Endometrium (tissue), 2 donors: ENCODE measurements at regions not wholly inside any gene's neighbourhood (a gene's known extent, or its start where the extent isn't known, plus 50 kb on each side); places are given as distances from the start of the nearest gene placed in this dataset.
"Not testable (repeated sequence)": the region's sequence is repeated elsewhere in the genome, so short reads cannot be mapped to it uniquely, and the experiment has no call there.

ENCODE experiments used
- FAIRE-seq: peaks from 2 replicates; lab custom pipeline; 2012; peaks lifted over from hg19 to GRCh38; lab: Jason Lieb, UNC
- donor health status: control.
- donor health status: control.

DNA sequence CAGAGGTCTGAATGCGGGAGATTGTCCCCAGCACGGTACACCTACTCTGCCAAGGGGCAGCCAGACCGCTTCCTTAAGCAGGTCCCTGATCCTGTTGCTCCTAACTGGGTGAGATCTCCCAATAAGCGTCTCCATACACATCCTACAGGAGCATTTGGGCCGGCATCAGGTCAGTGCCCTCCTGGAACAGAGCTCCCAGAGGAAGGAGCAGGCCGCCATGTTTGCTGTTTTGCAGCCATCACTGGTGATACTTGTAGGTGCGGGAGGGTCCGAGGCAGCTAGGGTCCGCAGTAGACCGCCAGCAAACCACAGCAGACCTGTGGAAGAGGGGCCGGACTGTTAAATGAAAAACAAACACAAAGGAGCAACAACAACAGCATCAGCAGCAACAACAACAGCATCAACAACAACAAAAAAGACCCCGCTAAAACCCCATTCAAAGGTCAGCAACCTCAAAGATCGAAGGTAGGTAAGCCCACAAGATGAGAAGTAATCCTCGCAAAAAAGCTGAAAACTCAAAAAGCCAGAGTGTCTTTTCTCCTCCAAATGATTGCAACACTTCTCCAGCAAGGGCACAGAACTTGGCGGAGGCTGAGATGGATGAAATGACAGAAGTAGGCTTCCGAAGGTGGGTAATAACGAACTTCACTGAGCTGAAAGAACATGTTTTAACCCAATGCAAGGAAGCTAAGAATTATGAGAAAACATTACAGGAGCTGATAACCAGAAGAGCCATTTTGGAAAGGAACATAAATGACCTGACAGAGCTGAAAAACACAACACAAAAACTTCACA lies 79.0 kb upstream of the CDH7 start:
- no peak for FAIRE-seq

DNA sequence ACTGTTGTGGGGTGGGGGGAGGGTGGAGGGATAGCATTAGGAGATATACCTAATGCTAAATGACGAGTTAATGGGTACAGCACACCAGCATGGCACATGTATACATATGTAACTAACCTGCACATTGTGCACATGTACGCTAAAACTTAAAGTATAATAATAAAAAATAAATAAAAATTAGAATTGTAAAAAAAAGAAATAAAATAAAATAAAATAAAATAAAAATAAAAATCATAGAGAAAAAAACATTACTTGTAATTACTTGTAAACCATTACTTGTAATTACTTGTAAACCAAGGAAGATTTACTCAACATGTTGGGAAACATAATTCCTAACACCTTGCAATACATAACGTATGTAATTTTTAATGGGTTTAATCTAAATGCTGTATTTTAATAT lies 80.7 kb upstream of the CDH7 start:
- peak; percentile 72 for FAIRE-seq

DNA sequence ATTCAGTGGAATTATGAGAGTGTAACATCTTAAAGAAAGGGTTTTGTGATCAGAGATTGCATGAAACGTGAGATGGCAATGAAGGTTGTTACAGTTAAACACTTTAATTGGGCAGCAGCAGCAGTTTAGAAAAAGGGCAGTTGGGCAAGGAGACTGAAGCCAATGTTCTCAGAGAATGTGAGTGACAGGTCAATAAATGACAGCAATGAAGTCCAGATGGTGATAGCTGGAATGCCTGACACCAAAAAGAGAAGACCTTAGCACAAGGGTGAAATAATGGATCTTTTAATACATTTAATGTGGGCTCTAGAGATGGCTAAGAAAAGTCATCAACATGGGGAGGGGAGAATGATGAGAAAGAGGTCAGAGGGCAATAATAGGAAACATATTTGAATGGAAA lies 89.4 kb upstream of the CDH7 start:
- no peak for FAIRE-seq

DNA sequence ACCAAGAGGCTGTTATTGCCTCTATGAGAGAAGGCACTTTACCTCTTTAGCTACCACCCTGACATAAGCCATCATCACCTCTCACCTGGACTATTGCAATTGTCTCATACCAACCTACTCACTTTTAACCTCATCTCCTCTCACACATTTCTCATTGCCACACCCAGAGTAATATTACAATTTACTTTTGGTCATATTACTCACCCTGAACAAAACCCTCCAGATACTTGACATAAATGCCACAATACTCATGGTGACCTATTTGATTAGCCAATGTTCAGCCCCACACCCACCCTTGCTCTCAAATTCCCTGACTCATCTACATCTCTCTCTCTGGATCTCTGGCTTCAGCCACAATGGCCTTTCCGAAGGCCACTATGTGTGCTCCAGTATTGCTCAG lies 90.9 kb upstream of the CDH7 start:
- FAIRE-seq: no peak

DNA sequence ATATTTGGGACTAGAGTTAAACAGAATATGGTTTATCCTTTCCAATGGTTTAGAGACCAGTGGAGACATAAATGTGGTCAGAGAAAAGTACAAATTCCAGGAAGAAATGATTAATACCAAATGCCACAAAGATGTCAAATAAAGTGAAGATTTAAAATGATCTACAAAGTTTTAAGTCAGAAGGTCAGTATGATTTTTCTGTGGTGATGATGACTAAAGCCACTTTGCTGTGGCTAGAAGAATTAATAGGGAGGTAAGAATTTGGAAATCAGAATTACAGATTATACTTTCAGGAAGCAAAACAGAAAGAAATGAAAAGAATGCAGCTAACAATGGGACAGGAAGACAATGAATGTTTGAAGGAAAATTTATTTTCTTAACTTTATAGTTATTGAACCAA lies 91.5 kb upstream of the CDH7 start:
- no peak for FAIRE-seq

DNA sequence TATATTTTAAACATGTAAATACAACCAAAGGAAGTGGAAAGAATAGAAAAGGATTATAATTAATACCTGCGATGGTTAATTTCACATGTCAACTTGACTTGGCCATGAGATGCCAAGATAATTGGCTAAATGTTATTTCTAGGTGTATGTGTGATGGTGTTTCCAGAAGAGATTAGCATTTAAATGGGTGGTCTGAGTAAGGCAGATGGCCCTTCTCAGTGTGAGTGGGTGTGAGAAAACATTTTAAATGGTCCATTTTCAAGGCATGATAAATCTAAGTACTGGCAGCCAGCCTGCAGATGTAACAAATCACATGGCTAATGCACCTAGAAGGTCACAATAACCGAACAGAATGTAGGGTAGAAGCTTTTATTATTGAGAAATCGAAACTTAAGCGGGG lies 99.6 kb upstream of the CDH7 start:
- FAIRE-seq: no peak

DNA sequence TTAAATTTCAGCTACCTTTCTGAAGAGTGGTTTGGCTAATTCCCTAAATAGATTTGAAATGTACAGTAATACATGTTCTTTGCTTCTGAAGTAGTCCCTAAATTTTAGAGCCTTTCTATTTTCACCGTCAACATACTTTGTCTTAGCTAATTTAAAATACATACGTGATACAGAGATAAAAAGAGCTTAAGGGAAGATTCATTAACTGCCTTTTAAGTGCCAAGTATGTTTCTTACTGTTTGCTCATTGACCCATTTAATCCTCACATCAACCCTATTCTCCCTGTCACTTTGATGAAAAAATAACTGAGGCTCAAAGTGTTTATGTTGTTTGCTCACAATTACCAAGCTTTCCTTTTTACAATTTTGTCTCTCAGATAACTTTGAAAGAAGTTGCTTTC lies 118.6 kb upstream of the CDH7 start:
- FAIRE-seq: no peak

DNA sequence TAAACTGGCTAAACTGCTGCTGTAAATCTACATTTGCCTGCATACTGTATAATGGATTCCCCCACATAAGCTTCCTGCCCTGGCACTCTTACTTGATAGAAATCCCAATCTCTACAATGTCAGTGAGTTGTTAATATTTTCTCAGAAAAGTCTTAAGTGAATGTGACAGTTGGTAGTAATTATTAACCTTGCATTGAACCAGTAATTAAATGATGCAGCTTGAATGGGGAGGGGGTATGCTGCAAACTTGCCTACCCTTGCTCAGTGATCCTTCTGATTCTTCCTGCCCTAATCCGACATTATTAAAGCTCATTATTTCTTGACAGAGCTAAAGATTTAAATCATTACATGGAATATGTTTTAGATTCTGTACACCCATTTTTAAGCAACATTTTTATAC lies 119.0 kb upstream of the CDH7 start:
- FAIRE-seq: no peak

DNA sequence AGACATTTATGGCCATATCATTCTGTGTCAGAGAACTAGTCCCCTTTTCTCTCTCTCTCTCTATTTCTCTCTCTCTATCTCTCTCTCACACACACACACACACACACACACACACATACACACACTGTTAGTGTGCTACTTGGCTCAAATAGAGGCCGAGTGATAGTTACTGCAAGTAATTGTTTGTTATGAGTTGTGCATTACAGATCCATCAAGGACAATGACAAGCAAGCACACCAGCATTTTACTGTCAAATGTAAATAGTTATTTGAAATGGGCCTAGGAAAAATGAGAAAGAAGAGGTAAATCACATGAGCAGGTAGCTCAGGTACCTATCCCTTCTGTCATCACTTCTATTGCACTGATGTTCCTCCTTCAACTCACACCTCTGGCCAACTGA lies 122.4 kb upstream of the CDH7 start:
- no peak for FAIRE-seq

DNA sequence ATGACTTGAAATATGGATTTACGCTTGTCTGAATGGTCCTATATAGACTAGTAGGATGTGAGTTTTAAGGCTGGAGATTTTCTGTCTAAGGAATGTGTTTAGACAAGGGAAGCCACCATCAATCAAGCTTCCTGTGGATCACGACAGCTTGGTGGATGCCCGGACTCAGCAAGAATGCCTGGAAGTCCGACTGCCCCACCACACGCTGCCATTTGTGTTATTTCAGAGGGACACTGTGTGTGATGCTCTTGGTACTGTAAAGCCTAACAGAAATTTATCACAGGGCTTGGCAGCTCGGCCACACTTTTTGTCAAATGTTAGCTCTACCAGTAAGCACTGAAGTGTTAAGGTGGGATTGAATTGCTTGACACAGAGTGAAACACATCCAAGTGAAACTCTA lies 127.1 kb upstream of the CDH7 start:
- FAIRE-seq: no peak

DNA sequence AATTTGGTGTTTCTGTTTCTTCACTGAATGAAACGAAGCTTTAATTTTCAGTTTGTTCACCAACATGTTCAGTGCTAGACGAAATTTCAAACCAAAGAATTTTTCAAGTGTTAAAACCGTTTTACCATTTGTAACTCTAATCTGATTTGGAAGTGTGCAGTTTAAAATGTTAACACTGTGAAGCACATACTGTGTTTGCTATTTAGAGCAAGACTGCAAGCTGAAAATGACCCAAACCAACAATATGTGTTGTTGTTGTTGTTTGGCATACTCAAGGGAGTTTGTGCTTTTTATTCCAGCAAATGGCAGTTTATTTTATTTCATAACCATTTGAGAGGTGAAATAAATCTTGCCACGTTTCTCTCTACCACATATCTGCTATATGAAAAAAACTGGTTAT lies 128.4 kb upstream of the CDH7 start:
- no peak for FAIRE-seq

DNA sequence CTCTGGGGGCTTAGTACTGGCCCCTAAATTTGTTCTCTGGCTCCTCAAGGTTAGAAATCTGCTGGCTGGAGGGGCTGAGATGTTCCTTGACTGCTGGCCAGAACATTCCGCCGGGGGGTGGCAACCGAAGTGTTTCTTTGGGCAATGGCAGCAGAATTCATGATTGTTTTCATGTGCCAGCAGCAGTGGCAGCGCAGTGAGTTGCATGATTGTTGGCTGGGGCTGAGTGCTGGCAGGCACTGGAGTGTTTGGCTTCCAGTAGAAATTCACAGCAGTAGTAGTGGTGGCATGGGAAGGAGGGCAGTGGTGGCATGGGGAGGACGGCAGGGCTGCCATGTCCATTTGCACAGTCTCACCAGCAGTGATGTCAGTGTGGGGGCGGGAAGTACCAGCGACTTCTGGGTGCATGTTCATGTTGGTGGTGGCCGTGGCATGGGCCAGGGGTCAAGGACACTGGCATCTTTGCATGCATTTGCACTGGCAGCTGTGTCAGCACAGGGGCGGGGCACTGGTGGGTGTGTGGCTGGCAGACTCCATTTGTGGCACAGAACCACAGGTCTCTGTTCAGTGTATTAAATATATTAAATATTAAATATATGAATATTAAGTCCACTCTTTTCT lies 130.6 kb upstream of the CDH7 start:
- FAIRE-seq: no peak

DNA sequence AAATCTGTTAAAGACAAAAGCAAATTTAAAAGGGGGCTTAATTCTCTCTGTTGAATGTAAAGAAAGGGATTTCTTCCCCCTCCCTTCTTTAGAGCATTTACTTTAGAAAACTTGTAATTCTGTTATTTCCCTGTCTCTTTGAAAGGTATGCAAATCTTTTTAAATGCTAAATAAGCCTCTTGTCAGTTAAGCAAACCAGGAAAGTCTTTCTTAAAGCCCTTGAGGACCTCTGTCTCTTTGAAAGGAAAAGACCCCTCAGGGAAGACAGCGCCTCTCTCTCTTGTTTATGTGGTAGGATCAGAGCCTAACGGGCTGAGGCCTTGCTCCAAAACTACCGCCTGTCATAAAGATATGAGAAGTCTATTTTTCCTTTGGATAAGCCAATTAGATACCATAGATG lies 139.9 kb upstream of the CDH7 start:
- FAIRE-seq: no peak

DNA sequence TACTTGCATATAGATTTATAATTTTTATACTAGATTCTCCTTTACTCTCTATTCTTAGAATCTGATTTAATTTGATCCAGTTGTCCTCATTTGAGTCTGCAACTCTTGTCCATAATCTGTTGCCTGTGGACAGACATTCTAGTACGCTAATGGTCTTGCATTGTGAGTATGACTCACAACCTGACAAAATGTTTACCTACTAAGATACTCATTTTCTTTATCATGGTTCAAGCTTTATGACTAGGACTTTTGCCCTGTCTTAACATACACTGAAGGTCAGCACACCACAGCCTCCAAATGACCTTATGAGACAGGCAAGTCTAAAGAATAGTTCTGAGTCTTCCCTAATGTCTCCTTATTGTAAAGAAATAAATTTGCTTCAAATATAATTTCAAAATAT lies 142.3 kb upstream of the CDH7 start:
- FAIRE-seq: no peak

DNA sequence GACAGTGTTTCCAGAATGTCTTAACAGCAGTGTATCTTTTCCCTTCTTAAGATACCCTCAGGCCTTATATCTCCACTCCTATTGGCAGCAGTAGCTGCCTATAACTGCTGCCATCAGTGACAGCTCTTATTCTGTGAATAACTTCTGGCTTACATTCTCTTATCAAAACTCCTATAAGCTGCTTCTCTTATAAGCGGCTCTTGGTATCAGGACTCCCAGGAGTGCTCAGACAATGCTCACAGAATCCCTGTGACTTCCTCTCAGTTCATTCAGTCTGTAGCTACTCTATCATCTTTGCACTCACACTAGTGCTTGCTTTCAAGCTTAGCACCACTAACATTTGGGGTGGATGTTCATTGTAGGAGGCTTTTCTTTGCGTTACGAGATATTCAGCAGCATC lies 143.7 kb upstream of the CDH7 start:
- FAIRE-seq: no peak

DNA sequence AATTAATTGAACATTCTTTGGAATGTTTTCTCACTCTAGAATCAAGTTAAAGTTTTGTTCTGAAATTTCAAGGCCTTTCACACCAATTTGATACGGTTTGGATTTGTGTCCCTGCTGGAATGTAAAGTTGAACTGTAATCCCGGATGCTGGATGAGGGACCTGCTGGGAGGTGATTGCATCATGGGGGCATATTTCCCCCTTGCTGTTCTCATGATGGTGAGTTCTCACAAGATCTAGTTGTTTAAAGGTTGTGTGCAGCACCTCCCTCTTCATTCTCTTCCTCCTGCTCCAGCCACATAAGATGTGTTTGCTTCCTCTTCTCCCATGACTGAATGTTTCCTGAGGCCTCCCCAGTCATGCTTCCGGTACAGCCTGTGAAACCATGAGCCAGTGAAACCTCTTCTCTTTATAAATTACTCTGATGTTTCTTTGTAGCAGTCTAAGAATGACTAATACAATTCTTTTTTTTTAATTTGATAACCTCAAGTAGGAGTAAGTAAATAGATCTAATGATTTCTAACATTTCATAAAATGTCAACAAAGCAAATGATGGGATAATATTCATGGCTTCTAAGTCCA lies 144.2 kb upstream of the CDH7 start:
- FAIRE-seq: no peak

DNA sequence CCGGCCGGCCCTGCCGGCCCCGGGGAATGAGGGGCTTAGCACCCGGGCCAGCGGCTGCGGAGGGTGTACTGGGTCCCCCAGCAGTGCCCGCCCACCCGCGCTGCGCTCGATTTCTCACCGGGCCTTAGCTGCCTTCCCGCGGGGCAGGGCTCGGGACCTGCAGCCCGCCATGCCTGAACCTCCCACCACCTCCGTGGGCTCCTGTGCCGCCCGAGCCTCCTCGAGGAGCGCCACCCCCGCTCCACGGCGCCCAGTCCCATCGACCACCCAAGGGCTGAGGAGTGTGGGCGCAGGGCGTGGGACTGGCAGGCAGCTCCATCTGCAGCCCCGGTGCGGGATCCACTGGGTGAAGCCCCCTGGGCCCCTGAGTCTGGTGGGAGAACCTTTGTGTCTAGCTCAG lies 145.5 kb upstream of the CDH7 start:
- FAIRE-seq: not testable (repeated sequence)

DNA sequence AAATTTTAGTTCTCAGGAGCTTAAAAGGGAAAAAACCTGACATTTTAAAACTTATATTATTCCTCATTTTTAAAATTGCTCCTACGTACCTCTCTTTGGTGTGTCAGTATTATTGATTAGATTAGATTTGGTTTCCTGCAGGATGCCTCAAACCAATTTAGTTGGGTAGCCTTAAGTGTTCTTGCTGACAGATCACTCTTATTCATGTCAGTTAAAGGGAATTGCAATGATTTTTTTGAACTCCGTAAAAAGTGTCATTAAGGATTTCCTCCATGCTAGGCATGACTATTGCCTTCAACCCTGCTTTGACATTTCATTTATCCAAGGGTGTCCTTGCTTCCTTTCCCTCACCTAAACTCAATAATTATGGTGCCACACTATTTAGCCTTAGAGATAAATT lies 149.0 kb upstream of the CDH7 start:
- no peak for FAIRE-seq

DNA sequence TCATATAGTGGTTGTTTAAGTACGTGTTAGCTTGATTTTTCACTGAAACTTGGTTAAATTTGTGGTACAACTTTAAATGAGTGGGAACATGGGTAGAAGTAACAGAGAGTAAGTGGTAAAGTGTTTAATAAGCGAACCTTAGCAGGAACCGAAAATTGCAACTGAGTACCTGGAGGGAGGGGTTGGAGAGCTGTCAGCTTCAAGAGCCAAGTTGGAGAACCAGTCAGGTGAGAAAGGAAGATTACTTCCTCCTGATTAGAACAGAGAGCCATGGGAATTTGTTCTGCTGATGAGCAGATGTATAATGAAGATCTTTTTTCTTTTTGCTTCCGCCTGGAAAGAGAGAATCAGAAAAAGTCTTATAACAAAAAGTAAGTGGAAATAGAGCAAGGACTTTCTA lies 158.4 kb upstream of the CDH7 start:
- no peak for FAIRE-seq

DNA sequence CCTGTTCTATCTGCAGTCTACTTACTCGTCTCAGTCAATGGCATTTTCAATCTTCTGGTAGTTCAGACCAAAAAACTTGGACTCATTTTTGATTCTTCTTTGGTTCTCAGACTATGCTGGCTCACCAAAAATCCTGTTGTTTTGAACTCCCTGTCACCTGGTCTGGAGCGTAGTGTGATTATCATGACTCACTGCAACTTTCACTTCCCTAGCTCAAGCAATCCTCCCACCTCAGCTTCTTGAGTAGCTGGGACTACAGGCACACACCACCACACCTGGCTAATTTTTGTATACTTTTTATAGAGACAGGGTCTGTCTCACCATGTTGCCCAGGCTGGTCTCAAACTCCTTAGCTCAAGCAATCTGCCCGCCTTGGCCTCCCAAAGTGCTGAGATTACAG lies 163.3 kb upstream of the CDH7 start:
- no peak for FAIRE-seq

DNA sequence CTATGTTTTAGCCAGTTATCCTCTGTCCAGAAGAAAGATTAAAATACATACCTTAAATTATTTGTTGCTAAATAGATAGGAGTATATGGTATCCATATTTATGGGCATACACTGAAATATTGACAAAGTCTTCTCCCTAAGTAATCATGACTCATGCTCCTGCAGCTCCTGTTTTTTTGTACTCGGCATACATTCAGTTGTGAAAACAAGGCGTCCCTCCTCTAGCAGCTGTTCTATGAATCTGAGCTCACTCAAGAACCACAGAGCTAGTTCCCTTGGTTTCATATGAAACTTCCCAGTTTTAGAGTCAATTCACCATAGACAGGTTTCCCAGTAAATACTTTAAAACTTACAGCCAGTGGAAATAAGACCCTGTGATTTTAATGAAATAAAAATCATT lies 168.7 kb upstream of the CDH7 start:
- not testable (repeated sequence) for FAIRE-seq

DNA sequence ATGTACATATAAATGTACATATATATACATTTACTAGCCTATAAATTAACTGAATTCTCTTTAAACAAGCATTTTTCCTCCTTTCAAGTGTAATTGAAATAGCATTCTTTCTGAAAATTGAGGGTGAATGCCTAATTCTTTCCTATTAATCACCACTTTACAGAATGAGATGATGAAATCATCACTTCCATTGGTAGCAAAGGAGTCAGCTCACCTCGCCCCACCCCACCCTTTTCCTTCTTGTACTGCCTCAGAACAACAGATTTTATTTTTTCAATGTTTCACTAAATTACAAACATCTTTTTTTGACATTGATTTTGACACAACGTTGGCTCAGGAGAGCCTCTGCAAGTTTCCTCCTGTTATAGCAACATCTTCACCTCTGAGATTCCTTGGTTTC lies 181.9 kb upstream of the CDH7 start:
- no peak for FAIRE-seq

DNA sequence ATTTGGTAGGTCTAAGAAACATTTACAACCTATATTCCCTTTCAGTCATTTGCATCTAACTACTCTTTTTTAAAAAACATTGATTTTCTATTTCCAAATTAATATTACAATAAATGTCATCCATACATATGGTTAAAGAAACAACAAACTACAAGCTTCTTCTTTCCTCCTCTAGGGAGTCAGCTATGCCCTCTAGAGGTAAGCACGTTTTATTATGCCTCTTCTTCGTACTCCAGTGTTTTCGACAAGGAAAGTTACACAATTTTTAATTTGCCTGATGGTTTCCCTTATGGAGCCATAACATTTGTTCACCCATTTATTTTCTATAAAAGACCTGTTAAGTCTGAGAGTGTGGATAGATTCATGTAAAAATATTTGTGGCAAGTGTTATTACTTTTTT lies 183.4 kb upstream of the CDH7 start:
- FAIRE-seq: peak; percentile 54

DNA sequence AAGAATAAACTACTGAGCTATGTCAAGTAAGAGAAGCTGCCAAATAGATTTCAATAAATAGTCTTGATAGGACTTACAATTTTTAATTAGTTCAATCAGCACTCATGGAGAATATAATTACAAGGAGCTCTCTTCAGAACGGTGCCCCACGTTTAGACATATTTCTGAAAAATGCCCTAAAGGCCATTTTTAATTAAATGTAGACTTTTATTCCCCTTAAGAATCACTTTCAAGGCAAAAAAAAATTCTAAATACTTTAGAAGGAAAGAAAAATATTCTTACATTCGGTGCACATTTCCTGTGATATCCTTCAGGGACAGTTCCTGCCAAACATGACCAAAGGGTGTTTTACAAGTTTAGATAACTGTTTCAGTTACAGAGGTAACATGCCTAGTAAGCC lies 202.5 kb upstream of the CDH7 start:
- FAIRE-seq: no peak
